Activated CD4-positive, alpha-beta T cell treated with anti-CD3 and anti-CD28 coated beads for 48 hours (primary cell): ENCODE measurements at regions not wholly inside any gene's neighbourhood (a gene's known extent, or its start where the extent isn't known, plus 50 kb on each side); places are given as distances from the start of the nearest gene placed in this dataset.

ENCODE experiments used
- DNase-seq: peaks from one replicate; pipeline ENCODE4 v3.0.0-alpha.2; 2020

GRCh38 chr7:46028246-46028645 is 107.2 kb upstream of the IGFBP3 start:
- no peak for DNase-seq

- no peak for DNase-seq
These were observed 105.7 kb upstream of the IGFBP3 start for GRCh38 chr7:46026741-46027140.

GRCh38 chr7:46024263-46024916 is 103.3 kb upstream of the IGFBP3 start:
- no peak for DNase-seq

- no peak for DNase-seq
These were observed 101.3 kb upstream of the IGFBP3 start for GRCh38 chr7:46022397-46022796.

GRCh38 chr7:46015107-46015868 is 94.2 kb upstream of the IGFBP3 start:
- no peak for DNase-seq

- DNase-seq, result no peak
These were observed 90.4 kb upstream of the IGFBP3 start for GRCh38 chr7:46011501-46011900.

- no peak for DNase-seq
These were observed 90.0 kb upstream of the IGFBP3 start for GRCh38 chr7:46011059-46011458.

GRCh38 chr7:46009211-46009610 is 88.1 kb upstream of the IGFBP3 start:
- no peak for DNase-seq

- DNase-seq, result no peak
These were observed 87.0 kb upstream of the IGFBP3 start for GRCh38 chr7:46007990-46008643.

- DNase-seq, result no peak
These were observed 86.1 kb upstream of the IGFBP3 start for GRCh38 chr7:46007194-46007593.

GRCh38 chr7:46006723-46007122 is 85.7 kb upstream of the IGFBP3 start:
- no peak for DNase-seq

- no peak for DNase-seq
These were observed 85.1 kb upstream of the IGFBP3 start for GRCh38 chr7:46006212-46006611.

GRCh38 chr7:46004965-46005364 is 83.9 kb upstream of the IGFBP3 start:
- DNase-seq, result no peak

GRCh38 chr7:46003896-46004875 is 83.1 kb upstream of the IGFBP3 start:
- DNase-seq, result no peak

GRCh38 chr7:46003161-46003560 is 82.1 kb upstream of the IGFBP3 start:
- DNase-seq, result no peak

- no peak for DNase-seq
These were observed 79.4 kb upstream of the IGFBP3 start for GRCh38 chr7:46000513-46000912.

- no peak for DNase-seq
These were observed 78.5 kb upstream of the IGFBP3 start for GRCh38 chr7:45999541-45999940.

GRCh38 chr7:45998506-45998905 is 77.4 kb upstream of the IGFBP3 start:
- no peak for DNase-seq

- DNase-seq, result no peak
These were observed 72.5 kb upstream of the IGFBP3 start for GRCh38 chr7:45993621-45994020.

GRCh38 chr7:45992826-45993225 is 71.8 kb upstream of the IGFBP3 start:
- DNase-seq, result no peak

GRCh38 chr7:45990276-45990675 is 69.2 kb upstream of the IGFBP3 start:
- DNase-seq, result no peak

GRCh38 chr7:45988405-45989057 is 67.5 kb upstream of the IGFBP3 start:
- no peak for DNase-seq
